HEK293 (cell line): ENCODE measurements at regions not wholly inside any gene's neighbourhood (a gene's known extent, or its start where the extent isn't known, plus 50 kb on each side); places are given as distances from the start of the nearest gene placed in this dataset.

Source experiments
- ZNF175 ChIP-seq: fragments of 450-650 bp; formaldehyde crosslinking; IDR thresholded peaks from 2 replicates; pipeline ENCODE4 v1.5.1; 2016; ENCODE audit warnings: missing biosample characterization, missing genetic modification characterization
- ZNF274 ChIP-seq, 2 experiments: fragments of 200-500 bp in 1 of 2; fragments of 450-650 bp in 1 of 2; sonication (Bioruptor generic) in 1 of 2; formaldehyde crosslinking in 1 of 2; IDR thresholded peaks; 2 replicates each; pipeline versions ENCODE4 v1.5.1 to v1.6.1; 2014 to 2016; ENCODE audit warnings: borderline replicate concordance in 1 of 2, inconsistent platforms in 1 of 2, low read length in 1 of 2, missing biosample characterization in 1 of 2, missing genetic modification characterization in 1 of 2
- TF ChIP-seq, protein P1 (sequence below): fragments of 450-650 bp; IDR thresholded peaks from 2 replicates; pipeline ENCODE4 v1.5.1; 2018; ENCODE audit warnings: missing biosample characterization, mild to moderate bottlenecking, missing genetic modification characterization
- TF ChIP-seq, protein P2 (sequence below): fragments of 450-650 bp; formaldehyde crosslinking; IDR thresholded peaks from 2 replicates; pipeline ENCODE4 v1.5.1; 2016; ENCODE audit warnings: missing biosample characterization, missing genetic modification characterization

DNA sequence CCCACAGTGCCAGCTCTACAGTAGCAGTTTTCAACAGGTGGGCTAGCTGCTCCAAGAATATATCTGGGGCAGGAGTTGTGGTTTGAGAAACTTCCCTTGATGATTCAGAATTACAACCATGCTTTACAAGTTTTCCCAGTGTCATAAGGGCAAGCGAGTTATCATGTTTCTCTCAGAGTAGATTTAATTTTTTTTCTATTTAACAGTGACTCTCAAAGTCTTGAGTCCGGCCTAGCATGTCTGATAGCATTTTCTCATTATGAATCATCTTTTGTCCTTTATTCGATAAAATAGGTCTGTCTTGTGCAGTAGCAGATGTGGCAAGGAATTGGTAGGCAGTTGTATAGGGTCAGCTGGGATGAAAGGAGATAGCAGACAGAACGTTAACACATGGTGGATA is 62.2 kb upstream of the SPANXD start:
- no peak for TF ChIP-seq ZNF175
- TF ChIP-seq, protein P1, sequence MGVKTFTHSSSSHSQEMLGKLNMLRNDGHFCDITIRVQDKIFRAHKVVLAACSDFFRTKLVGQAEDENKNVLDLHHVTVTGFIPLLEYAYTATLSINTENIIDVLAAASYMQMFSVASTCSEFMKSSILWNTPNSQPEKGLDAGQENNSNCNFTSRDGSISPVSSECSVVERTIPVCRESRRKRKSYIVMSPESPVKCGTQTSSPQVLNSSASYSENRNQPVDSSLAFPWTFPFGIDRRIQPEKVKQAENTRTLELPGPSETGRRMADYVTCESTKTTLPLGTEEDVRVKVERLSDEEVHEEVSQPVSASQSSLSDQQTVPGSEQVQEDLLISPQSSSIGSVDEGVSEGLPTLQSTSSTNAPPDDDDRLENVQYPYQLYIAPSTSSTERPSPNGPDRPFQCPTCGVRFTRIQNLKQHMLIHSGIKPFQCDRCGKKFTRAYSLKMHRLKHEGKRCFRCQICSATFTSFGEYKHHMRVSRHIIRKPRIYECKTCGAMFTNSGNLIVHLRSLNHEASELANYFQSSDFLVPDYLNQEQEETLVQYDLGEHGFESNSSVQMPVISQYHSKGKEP (tag by site-specific recombination): no peak
- no peak for TF ChIP-seq ZNF274 (IDR thresholded peaks at IDR 0.05; ENCODE audit: low read length)
- TF ChIP-seq ZNF274 (tag by site-specific recombination; IDR thresholded peaks at IDR 0.05; ENCODE audit: borderline replicate concordance): no peak
- TF ChIP-seq, protein P2, sequence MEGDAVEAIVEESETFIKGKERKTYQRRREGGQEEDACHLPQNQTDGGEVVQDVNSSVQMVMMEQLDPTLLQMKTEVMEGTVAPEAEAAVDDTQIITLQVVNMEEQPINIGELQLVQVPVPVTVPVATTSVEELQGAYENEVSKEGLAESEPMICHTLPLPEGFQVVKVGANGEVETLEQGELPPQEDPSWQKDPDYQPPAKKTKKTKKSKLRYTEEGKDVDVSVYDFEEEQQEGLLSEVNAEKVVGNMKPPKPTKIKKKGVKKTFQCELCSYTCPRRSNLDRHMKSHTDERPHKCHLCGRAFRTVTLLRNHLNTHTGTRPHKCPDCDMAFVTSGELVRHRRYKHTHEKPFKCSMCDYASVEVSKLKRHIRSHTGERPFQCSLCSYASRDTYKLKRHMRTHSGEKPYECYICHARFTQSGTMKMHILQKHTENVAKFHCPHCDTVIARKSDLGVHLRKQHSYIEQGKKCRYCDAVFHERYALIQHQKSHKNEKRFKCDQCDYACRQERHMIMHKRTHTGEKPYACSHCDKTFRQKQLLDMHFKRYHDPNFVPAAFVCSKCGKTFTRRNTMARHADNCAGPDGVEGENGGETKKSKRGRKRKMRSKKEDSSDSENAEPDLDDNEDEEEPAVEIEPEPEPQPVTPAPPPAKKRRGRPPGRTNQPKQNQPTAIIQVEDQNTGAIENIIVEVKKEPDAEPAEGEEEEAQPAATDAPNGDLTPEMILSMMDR (tag by site-specific recombination): no peak
